ENCODE measurements at regions not wholly inside any gene's neighbourhood (a gene's known extent, or its start where the extent isn't known, plus 50 kb on each side); places are given as distances from the start of the nearest gene placed in this dataset.
"Not testable (repeated sequence)": the region's sequence is repeated elsewhere in the genome, so short reads cannot be mapped to it uniquely, and the experiment has no call there.

GRCh38 chr17:22044706-22045246, 352.5 kb downstream of the KCNJ18 start:
- DNase-seq (ENCODE audit: low read depth, low spot score); in situ Hi-C loops (cut with HindIII; ENCODE audit: low pct_unique_long_range_greater_than_20kb, low sequenced_read_pairs): not testable (repeated sequence)

GRCh38 chr17:22047521-22047920, 355.2 kb downstream of the KCNJ18 start:
- DNase-seq (ENCODE audit: low read depth, low spot score); in situ Hi-C loops (cut with HindIII; ENCODE audit: low pct_unique_long_range_greater_than_20kb, low sequenced_read_pairs): not testable (repeated sequence)

GRCh38 chr17:22048226-22048625, 355.9 kb downstream of the KCNJ18 start:
- in situ Hi-C loops (cut with HindIII; ENCODE audit: low pct_unique_long_range_greater_than_20kb, low sequenced_read_pairs); DNase-seq (ENCODE audit: low read depth, low spot score): not testable (repeated sequence)

- in situ Hi-C loops (cut with HindIII; ENCODE audit: low pct_unique_long_range_greater_than_20kb, low sequenced_read_pairs); DNase-seq (ENCODE audit: low read depth, low spot score): not testable (repeated sequence)
Measured at GRCh38 chr17:22050766-22051165, 358.4 kb downstream of the KCNJ18 start.

GRCh38 chr17:22052715-22053114, 360.4 kb downstream of the KCNJ18 start:
- DNase-seq (ENCODE audit: low read depth, low spot score); in situ Hi-C loops (cut with HindIII; ENCODE audit: low pct_unique_long_range_greater_than_20kb, low sequenced_read_pairs): not testable (repeated sequence)

- DNase-seq (ENCODE audit: low read depth, low spot score); in situ Hi-C loops (cut with HindIII; ENCODE audit: low pct_unique_long_range_greater_than_20kb, low sequenced_read_pairs): not testable (repeated sequence)
Measured at GRCh38 chr17:22056566-22056965, 364.2 kb downstream of the KCNJ18 start.

- in situ Hi-C loops (cut with HindIII; ENCODE audit: low pct_unique_long_range_greater_than_20kb, low sequenced_read_pairs); DNase-seq (ENCODE audit: low read depth, low spot score): not testable (repeated sequence)
Measured at GRCh38 chr17:22075918-22076317, 383.6 kb downstream of the KCNJ18 start.

GRCh38 chr17:22088589-22088988, 396.3 kb downstream of the KCNJ18 start:
- in situ Hi-C loops (cut with HindIII; ENCODE audit: low pct_unique_long_range_greater_than_20kb, low sequenced_read_pairs); DNase-seq (ENCODE audit: low read depth, low spot score): not testable (repeated sequence)

GRCh38 chr17:22090263-22090935, 398.1 kb downstream of the KCNJ18 start:
- no peak for DNase-seq (ENCODE audit: low read depth, low spot score)
- in situ Hi-C loops (cut with HindIII; ENCODE audit: low pct_unique_long_range_greater_than_20kb, low sequenced_read_pairs) = no loop called here

GRCh38 chr17:22091041-22091679, 398.8 kb downstream of the KCNJ18 start:
- in situ Hi-C loops (cut with HindIII; ENCODE audit: low pct_unique_long_range_greater_than_20kb, low sequenced_read_pairs); DNase-seq (ENCODE audit: low read depth, low spot score): not testable (repeated sequence)

GRCh38 chr17:22091840-22092239, 399.5 kb downstream of the KCNJ18 start:
- in situ Hi-C loops (cut with HindIII; ENCODE audit: low pct_unique_long_range_greater_than_20kb, low sequenced_read_pairs); DNase-seq (ENCODE audit: low read depth, low spot score): not testable (repeated sequence)

GRCh38 chr17:22095414-22095813, 403.1 kb downstream of the KCNJ18 start:
- in situ Hi-C loops (cut with HindIII; ENCODE audit: low pct_unique_long_range_greater_than_20kb, low sequenced_read_pairs) = not testable (repeated sequence)

GRCh38 chr17:22099633-22100032, 407.3 kb downstream of the KCNJ18 start:
- DNase-seq (ENCODE audit: low read depth, low spot score); in situ Hi-C loops (cut with HindIII; ENCODE audit: low pct_unique_long_range_greater_than_20kb, low sequenced_read_pairs): not testable (repeated sequence)

More at GRCh38 chr17:22095414-22095813, 403.1 kb downstream of the KCNJ18 start:
- DNase-seq (ENCODE audit: low read depth, low spot score) = not testable (repeated sequence)

- no peak for DNase-seq (ENCODE audit: low read depth, low spot score)
- in situ Hi-C loops (cut with HindIII; ENCODE audit: low pct_unique_long_range_greater_than_20kb, low sequenced_read_pairs) = no loop called here
Measured at GRCh38 chr17:22102177-22102576, 409.9 kb downstream of the KCNJ18 start.

- DNase-seq (ENCODE audit: low read depth, low spot score) = peak; percentile 87
- in situ Hi-C loops (cut with HindIII; ENCODE audit: low pct_unique_long_range_greater_than_20kb, low sequenced_read_pairs) = not testable (repeated sequence)
Measured at GRCh38 chr17:22116720-22117119, 424.4 kb downstream of the KCNJ18 start.

- DNase-seq (ENCODE audit: low read depth, low spot score); in situ Hi-C loops (cut with HindIII; ENCODE audit: low pct_unique_long_range_greater_than_20kb, low sequenced_read_pairs): not testable (repeated sequence)
Measured at GRCh38 chr17:22117401-22117800, 425.1 kb downstream of the KCNJ18 start.

- in situ Hi-C loops (cut with HindIII; ENCODE audit: low pct_unique_long_range_greater_than_20kb, low sequenced_read_pairs); DNase-seq (ENCODE audit: low read depth, low spot score): not testable (repeated sequence)
Measured at GRCh38 chr17:22119016-22119415, 426.7 kb downstream of the KCNJ18 start.

GRCh38 chr17:22119751-22120150, 427.4 kb downstream of the KCNJ18 start:
- DNase-seq (ENCODE audit: low read depth, low spot score); in situ Hi-C loops (cut with HindIII; ENCODE audit: low pct_unique_long_range_greater_than_20kb, low sequenced_read_pairs): not testable (repeated sequence)
